OCI-LY1 (cell line): ENCODE measurements at regions not wholly inside any gene's neighbourhood (a gene's known extent, or its start where the extent isn't known, plus 50 kb on each side); places are given as distances from the start of the nearest gene placed in this dataset.

Experiments
- H2AFZ ChIP-seq: fragments of 200-600 bp; sonication (generic), shearing (Covaris generic); 2 replicates; pipeline ENCODE4 v1.6.0; 2014; ENCODE audit warnings: antibody characterized with exemption, mild to moderate bottlenecking, low read length
- H3F3A ChIP-seq: fragments of 200-600 bp; sonication (generic), shearing (Covaris generic); 2 replicates; pipeline ENCODE4 v1.6.0; 2014; ENCODE audit warnings: mild to moderate bottlenecking, antibody characterized with exemption, low read length, moderate library complexity; ENCODE audit not compliant: insufficient read depth
- H3K27ac ChIP-seq: fragments of 200-600 bp; sonication (generic); 2 replicates; pipeline ENCODE4 v1.5.1; 2014; ENCODE audit warnings: low read length, mixed run types, mild to moderate bottlenecking, low read depth; ENCODE audit not compliant: poor library complexity, severe bottlenecking
- H3K27me3 ChIP-seq: fragments of 200-600 bp; sonication (generic); 2 replicates; pipeline ENCODE4 v1.6.0; 2014; ENCODE audit warnings: antibody characterized with exemption, mild to moderate bottlenecking, low read length, moderate library complexity; ENCODE audit not compliant: insufficient read depth
- H3K36me3 ChIP-seq: fragments of 200-600 bp; sonication (generic); 2 replicates; pipeline ENCODE4 v1.6.1; 2014; ENCODE audit warnings: mild to moderate bottlenecking, antibody characterized with exemption, low read length, moderate library complexity, mixed read lengths; ENCODE audit not compliant: insufficient read depth
- H3K4me1 ChIP-seq: fragments of 200-600 bp; sonication (generic); 2 replicates; pipeline ENCODE4 v1.5.1; 2014; ENCODE audit warnings: mild to moderate bottlenecking, low read length, moderate library complexity; ENCODE audit not compliant: insufficient read depth, severe bottlenecking
- H3K4me2 ChIP-seq: fragments of 200-600 bp; sonication (generic), shearing (Covaris generic); 2 replicates; pipeline ENCODE4 v1.6.1; 2014; ENCODE audit warnings: low read length
- H3K4me3 ChIP-seq: fragments of 200-600 bp; sonication (generic); 2 replicates; pipeline ENCODE4 v1.5.1; 2014; ENCODE audit warnings: low read length, low read depth, mild to moderate bottlenecking, mixed read lengths; ENCODE audit not compliant: poor library complexity, severe bottlenecking
- H3K79me2 ChIP-seq: fragments of 200-600 bp; shearing (Covaris generic); 2 replicates; pipeline ENCODE4 v1.6.1; 2016; ENCODE audit warnings: mixed run types, low read length, mixed read lengths; ENCODE audit not compliant: insufficient read depth
- H3K9ac ChIP-seq: fragments of 200-600 bp; sonication (generic), shearing (Covaris generic); 2 replicates; pipeline ENCODE4 v1.6.1; 2014; ENCODE audit warnings: mild to moderate bottlenecking, low read length, mixed read lengths
- H3K9me2 ChIP-seq: fragments of 200-600 bp; sonication (generic), shearing (Covaris generic); 2 replicates; pipeline ENCODE4 v1.6.1; 2014; ENCODE audit warnings: low read depth, mild to moderate bottlenecking, low read length, mixed read lengths
- H3K9me3 ChIP-seq: fragments of 200-600 bp; shearing (Covaris generic); 2 replicates; pipeline ENCODE4 v1.6.1; 2014; ENCODE audit warnings: low read length, mixed read lengths
- H4K20me1 ChIP-seq: fragments of 200-600 bp; sonication (generic), shearing (Covaris generic); 2 replicates; pipeline ENCODE4 v1.6.0; 2016; ENCODE audit warnings: mild to moderate bottlenecking, low read length; ENCODE audit not compliant: insufficient read depth
- CTCF ChIP-seq: fragments of 200-600 bp; sonication (generic), shearing (Covaris generic); IDR thresholded peaks from 2 replicates; pipeline ENCODE4 v1.5.1; 2017; ENCODE audit warnings: mild to moderate bottlenecking, antibody characterized with exemption, low read length, moderate library complexity, mixed read lengths
- EZH2 ChIP-seq: fragments of 200-600 bp; sonication (generic), shearing (Covaris generic); IDR thresholded peaks from 2 replicates; pipeline ENCODE4 v1.8.0; 2017; ENCODE audit warnings: borderline replicate concordance, mixed run types, mild to moderate bottlenecking, antibody characterized with exemption, low read length, moderate library complexity, mixed read lengths

DNA sequence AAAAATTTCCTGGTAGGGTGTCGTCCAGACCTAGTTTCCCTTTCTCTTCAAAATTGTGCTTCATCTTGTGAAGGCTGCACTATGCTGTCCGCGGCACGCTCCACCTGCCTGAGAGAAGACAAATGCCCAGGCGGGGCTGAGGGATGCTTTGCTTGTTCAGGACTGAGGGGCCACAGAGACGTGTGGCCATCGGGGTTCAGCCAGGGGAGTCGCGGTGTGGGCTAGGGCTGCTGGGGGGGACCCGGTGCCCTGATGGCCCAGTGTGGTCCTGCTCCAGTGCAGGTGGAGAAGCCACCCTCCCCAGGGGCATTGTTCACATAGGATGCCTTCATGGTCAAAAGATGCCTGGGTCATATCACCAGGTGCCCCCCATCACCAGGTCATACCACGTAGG lies 107.8 kb upstream of the SHH start:
- H3K4me3 ChIP-seq = no peak overlapping the region
- no peak overlapping the region for H2AFZ ChIP-seq
- no peaks in the 10 kb centered on the region for H3K9me2 ChIP-seq
- H3K9ac ChIP-seq = no peak overlapping the region
- no peaks in the 10 kb centered on the region; the same call in 1 of the 2 replicates for H3K27me3 ChIP-seq
- H3K9me3 ChIP-seq = no peaks in the 10 kb centered on the region
- H3K27ac ChIP-seq = no peak overlapping the region
- H3K36me3 ChIP-seq = no peaks in the 10 kb centered on the region
- H3K4me1 ChIP-seq = no peaks in the 10 kb centered on the region
- no peaks in the 10 kb centered on the region for H4K20me1 ChIP-seq
- no peaks in the 10 kb centered on the region for H3K79me2 ChIP-seq
- TF ChIP-seq CTCF = no peak
- no peak for TF ChIP-seq EZH2
- H3F3A ChIP-seq = no peaks in the 10 kb centered on the region
- H3K4me2 ChIP-seq = no peak overlapping the region

DNA sequence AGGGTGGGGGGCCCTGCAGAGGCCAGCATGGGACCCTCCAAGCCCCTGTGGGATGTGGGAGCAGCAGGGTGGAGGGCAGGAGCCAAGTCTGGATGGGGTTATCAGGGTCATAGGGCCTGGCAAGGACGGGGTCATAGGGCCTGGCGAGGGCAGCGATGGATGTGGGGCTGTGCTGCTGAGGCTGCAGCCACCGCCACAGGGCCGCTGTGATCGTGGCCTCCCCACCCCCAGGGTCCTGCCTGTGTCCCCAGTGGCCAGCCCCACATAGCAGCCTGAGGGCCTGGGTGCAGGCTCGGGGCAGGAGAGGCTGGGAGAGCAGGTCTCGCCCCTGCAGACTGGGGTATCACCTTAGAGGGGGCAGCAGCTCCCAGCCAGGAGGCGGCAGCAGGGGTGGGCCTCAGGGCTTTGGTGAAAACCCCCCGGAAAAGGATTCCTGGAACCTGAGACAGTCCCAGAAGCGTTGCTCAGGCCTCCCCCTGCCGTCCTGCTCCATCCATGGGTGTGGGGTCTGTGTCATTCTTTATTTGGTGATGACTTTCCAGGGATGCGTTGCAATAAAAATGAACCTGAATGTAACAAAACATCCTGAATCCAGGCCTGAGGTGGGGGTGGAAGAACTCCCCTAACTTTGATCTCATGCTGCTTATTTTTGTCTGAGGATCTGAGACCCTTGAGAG lies 107.3 kb upstream of the SHH start:
- H3K4me2 ChIP-seq = no peak overlapping the region
- H3K27me3 ChIP-seq = no peaks in the 10 kb centered on the region; the same call in 1 of the 2 replicates
- H3K27ac ChIP-seq = no peak overlapping the region

GRCh38 chr7:155918720-155919390 lies 106.6 kb upstream of the SHH start:
- Histone ChIP-seq H3K9ac (no peak overlapping the region), H3K27ac (no peak overlapping the region), H3K36me3 (no peaks in the 10 kb centered on the region), H3K9me3 (no peaks in the 10 kb centered on the region), H3K4me1 (no peaks in the 10 kb centered on the region), H3K27me3 (no peaks in the 10 kb centered on the region; the same call in 1 of the 2 replicates), H3K4me2 (no peak overlapping the region), H3F3A (no peaks in the 10 kb centered on the region), H2AFZ (no peak overlapping the region), H4K20me1 (no peaks in the 10 kb centered on the region), H3K4me3 (no peak overlapping the region), H3K79me2 (no peaks in the 10 kb centered on the region), H3K9me2 (no peaks in the 10 kb centered on the region)
- TF ChIP-seq EZH2 (no peak), CTCF (no peak)

More for the DNA sequence above, 107.3 kb upstream of the SHH start:
- no peak overlapping the region for H3K4me3 ChIP-seq
- no peaks in the 10 kb centered on the region for H3K4me1 ChIP-seq
- no peaks in the 10 kb centered on the region for H3K9me2 ChIP-seq
- H3K79me2 ChIP-seq = no peaks in the 10 kb centered on the region
- H3K36me3 ChIP-seq = no peaks in the 10 kb centered on the region
- H3K9me3 ChIP-seq = no peaks in the 10 kb centered on the region
- no peak overlapping the region for H3K9ac ChIP-seq
- TF ChIP-seq EZH2 = no peak
- TF ChIP-seq CTCF = no peak
- H4K20me1 ChIP-seq = no peaks in the 10 kb centered on the region
- H2AFZ ChIP-seq = no peak overlapping the region
- no peaks in the 10 kb centered on the region for H3F3A ChIP-seq
